A549 (cell line): ENCODE measurements at regions not wholly inside any gene's neighbourhood (a gene's known extent, or its start where the extent isn't known, plus 50 kb on each side); places are given as distances from the start of the nearest gene placed in this dataset.

Source experiments
- CEBPB ChIP-seq, 2 experiments: fragments of >200 bp in 1 of 2; sonication (Bioruptor Twin) in 1 of 2; formaldehyde crosslinking in 1 of 2; IDR thresholded peaks; 2 replicates each; pipeline ENCODE4 v1.6.1; 2012 to 2016
- CTCF ChIP-seq: fragments of >200 bp; sonication (Bioruptor Twin); formaldehyde crosslinking; IDR thresholded peaks from 3 replicates; pipeline ENCODE4 v1.5.1; 2016
- EP300 ChIP-seq, 2 experiments: fragments of >200 bp; sonication (Bioruptor Twin); formaldehyde crosslinking; IDR thresholded peaks; 2 replicates in 1 of 2; 3 replicates in 1 of 2; pipeline ENCODE4 v1.6.1; 2016 to 2017
- HDAC2 ChIP-seq: fragments of 200-600 bp; sonication (generic); IDR thresholded peaks from 2 replicates; pipeline ENCODE4 v1.6.1; 2016
- JUN ChIP-seq, 2 experiments: fragments of >200 bp; sonication (Bioruptor Twin); formaldehyde crosslinking; IDR thresholded peaks; 2 replicates in 1 of 2; 3 replicates in 1 of 2; pipeline ENCODE4 v1.6.1; 2016 to 2017
- JUNB ChIP-seq: fragments of >200 bp; sonication (Bioruptor Twin); formaldehyde crosslinking; IDR thresholded peaks from 2 replicates; pipeline ENCODE4 v1.6.1; 2016
- MAX ChIP-seq: IDR thresholded peaks from 2 replicates; pipeline ENCODE4 v1.6.1; 2012
- MAZ ChIP-seq: fragments of 150-350 bp; IDR thresholded peaks from 2 replicates; pipeline ENCODE4 v1.6.1; 2014; ENCODE audit warnings: antibody characterized with exemption, low read depth, low read length, borderline replicate concordance
- MYC ChIP-seq: IDR thresholded peaks from 2 replicates; pipeline ENCODE4 v1.6.1; 2012; ENCODE audit warnings: mild to moderate bottlenecking, inconsistent platforms, low read length, improper control_type of control experiment, borderline replicate concordance
- POLR2A ChIP-seq: IDR thresholded peaks from 2 replicates; pipeline ENCODE4 v1.6.1; 2012; ENCODE audit warnings: mild to moderate bottlenecking, low read length
- RAD21 ChIP-seq, 2 experiments: fragments of >200 bp in 1 of 2; sonication (Bioruptor Twin) in 1 of 2; formaldehyde crosslinking in 1 of 2; IDR thresholded peaks in 1 of 2; conservative IDR thresholded peaks in 1 of 2; 2 replicates in 1 of 2; 3 replicates in 1 of 2; pipeline ENCODE4 v1.6.1; 2012 to 2018; ENCODE audit warnings: inconsistent platforms in 1 of 2
- REST ChIP-seq: fragments of 200-600 bp; sonication (generic); IDR thresholded peaks from 2 replicates; pipeline ENCODE4 v1.6.1; 2016; ENCODE audit warnings: antibody characterized with exemption, mild to moderate bottlenecking, moderate library complexity
- RFX5 ChIP-seq: fragments of 450-650 bp; IDR thresholded peaks from 2 replicates; pipeline ENCODE4 v1.7.1; 2014; ENCODE audit warnings: antibody characterized with exemption, mild to moderate bottlenecking, moderate library complexity
- USF2 ChIP-seq: fragments of 450-650 bp; IDR thresholded peaks from 2 replicates; pipeline ENCODE4 v1.6.1; 2014; ENCODE audit warnings: antibody characterized with exemption

- TF ChIP-seq EP300 (IDR thresholded peaks at IDR 0.05), result no peak
- TF ChIP-seq MAX, result no peak
- TF ChIP-seq JUNB, result no peak
- TF ChIP-seq POLR2A, result no peak
- no peak for TF ChIP-seq USF2
- no peak for TF ChIP-seq CTCF
- no peak for TF ChIP-seq JUN (IDR thresholded peaks at IDR 0.05)
- TF ChIP-seq RAD21 (conservative IDR thresholded peaks at IDR 0.05 in 1 of 2, IDR thresholded peaks at IDR 0.05 in 1 of 2), result no peak
- TF ChIP-seq RFX5, result no peak
- no peak for TF ChIP-seq HDAC2
- TF ChIP-seq REST, result no peak
- no peak for TF ChIP-seq MAZ
- TF ChIP-seq MYC, result no peak
- TF ChIP-seq CEBPB (IDR thresholded peaks at IDR 0.05), result no peak
These were observed 494.1 kb downstream of the GABRG1 start for GRCh38 chr4:45629717-45630116.
